Muscle layer of colon (tissue), 2 donors: ENCODE measurements at regions not wholly inside any gene's neighbourhood (a gene's known extent, or its start where the extent isn't known, plus 50 kb on each side); places are given as distances from the start of the nearest gene placed in this dataset.

Source experiments
- H3K27ac ChIP-seq: one replicate; pipeline ENCODE4 v1.7.0; 2013; ENCODE audit warnings: low read depth, mild to moderate bottlenecking, low read length, moderate library complexity
- H3K27me3 ChIP-seq, 2 donors: one replicate each; pipeline ENCODE4 v1.7.0; 2013; ENCODE audit warnings: low read length in 2 of 2, mild to moderate bottlenecking in 2 of 2; ENCODE audit not compliant: insufficient read depth in 2 of 2, control insufficient read depth in 1 of 2
- H3K36me3 ChIP-seq: one replicate; pipeline ENCODE4 v1.7.0; 2013; ENCODE audit warnings: mild to moderate bottlenecking, low read length; ENCODE audit not compliant: insufficient read depth
- H3K4me1 ChIP-seq: one replicate; pipeline ENCODE4 v1.7.0; 2013; ENCODE audit warnings: mild to moderate bottlenecking, low read length; ENCODE audit not compliant: insufficient read depth
- H3K4me3 ChIP-seq, 2 donors: one replicate each; pipeline ENCODE4 v1.7.0; 2013; ENCODE audit warnings: low read length in 2 of 2, low read depth in 1 of 2, mild to moderate bottlenecking in 1 of 2, moderate library complexity in 1 of 2
- H3K9ac ChIP-seq: one replicate; pipeline ENCODE4 v1.7.0; 2013; ENCODE audit warnings: low read length
- H3K9me3 ChIP-seq: one replicate; pipeline ENCODE4 v1.7.0; 2013; ENCODE audit warnings: mild to moderate bottlenecking, low read length
- donor health status: abdominal sarcoma.
- donor health status: Adenocarcinoma of cecum.

DNA sequence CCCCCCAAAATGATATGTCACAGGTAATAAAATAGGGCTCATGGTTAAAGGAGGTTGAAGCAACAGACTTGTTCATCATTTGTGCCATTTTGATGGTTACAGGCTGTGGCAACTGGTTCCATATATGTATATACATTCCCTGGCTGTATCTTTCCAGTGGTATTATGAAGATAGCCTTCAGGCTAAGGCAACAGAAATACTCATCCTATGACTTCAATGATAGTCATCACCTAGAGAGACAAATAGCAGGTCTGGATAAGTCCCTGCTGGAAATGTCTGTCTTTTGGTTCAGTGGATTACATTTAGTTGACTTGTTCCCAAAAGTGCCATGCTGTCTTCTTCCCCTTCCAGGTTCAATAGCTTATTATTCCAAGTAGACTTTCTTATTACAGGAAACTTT lies 997.4 kb downstream of the FLRT2 start:
- no peaks in the 10 kb centered on the region for H3K4me1 ChIP-seq
- no peaks in the 10 kb centered on the region for H3K9me3 ChIP-seq
- no peak overlapping the region for H3K4me3 ChIP-seq
- no peak overlapping the region for H3K27ac ChIP-seq
- H3K36me3 ChIP-seq, result no peaks in the 10 kb centered on the region
- H3K27me3 ChIP-seq, result no peaks in the 10 kb centered on the region
- H3K9ac ChIP-seq, result no peak overlapping the region

DNA sequence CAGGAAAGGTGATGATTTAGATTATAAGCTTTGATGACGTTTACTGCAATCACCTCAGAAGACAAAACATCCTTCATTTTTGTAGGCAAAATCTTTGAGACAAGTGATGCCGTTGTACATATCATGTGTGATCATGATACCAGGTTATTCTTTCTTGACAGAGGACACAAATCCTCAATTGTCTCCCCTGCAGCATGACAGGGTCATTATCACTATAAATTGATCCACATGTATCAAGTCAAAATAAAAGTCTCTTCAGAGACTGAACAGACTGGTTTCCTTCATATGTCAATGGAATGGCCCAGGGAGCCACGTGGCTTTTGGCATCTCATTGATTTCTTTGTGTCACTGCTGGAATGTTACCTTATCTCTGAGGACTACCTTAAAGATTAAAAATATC lies 995.7 kb downstream of the FLRT2 start:
- no peaks in the 10 kb centered on the region for H3K27me3 ChIP-seq
- H3K9me3 ChIP-seq, result no peaks in the 10 kb centered on the region
- H3K9ac ChIP-seq, result no peak overlapping the region
- no peak overlapping the region for H3K27ac ChIP-seq
- H3K4me1 ChIP-seq, result no peaks in the 10 kb centered on the region
- no peak overlapping the region for H3K4me3 ChIP-seq
- no peaks in the 10 kb centered on the region for H3K36me3 ChIP-seq

DNA sequence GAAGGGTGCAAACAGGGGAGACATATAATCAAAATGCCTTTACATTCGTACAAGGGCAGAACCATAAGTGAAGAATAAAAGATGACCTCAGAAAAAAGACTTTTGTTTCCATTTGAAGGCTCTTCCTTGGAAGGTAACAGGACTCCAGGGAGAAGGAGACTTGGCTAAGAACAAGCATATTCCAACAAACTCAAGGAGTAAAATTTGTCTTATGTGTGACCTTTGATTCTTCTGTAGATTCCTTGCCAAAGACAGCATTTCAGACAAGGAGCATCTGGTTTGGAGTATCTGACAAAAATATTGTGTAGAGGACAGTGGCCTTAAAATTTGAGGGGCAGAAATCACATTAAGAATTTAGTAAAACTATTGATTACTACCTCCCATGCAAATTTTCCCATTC lies 991.9 kb downstream of the FLRT2 start:
- Histone ChIP-seq H3K36me3 (no peaks in the 10 kb centered on the region), H3K4me1 (no peaks in the 10 kb centered on the region), H3K4me3 (no peak overlapping the region), H3K27ac (no peak overlapping the region), H3K9me3 (no peaks in the 10 kb centered on the region), H3K9ac (no peak overlapping the region), H3K27me3 (no peaks in the 10 kb centered on the region)

DNA sequence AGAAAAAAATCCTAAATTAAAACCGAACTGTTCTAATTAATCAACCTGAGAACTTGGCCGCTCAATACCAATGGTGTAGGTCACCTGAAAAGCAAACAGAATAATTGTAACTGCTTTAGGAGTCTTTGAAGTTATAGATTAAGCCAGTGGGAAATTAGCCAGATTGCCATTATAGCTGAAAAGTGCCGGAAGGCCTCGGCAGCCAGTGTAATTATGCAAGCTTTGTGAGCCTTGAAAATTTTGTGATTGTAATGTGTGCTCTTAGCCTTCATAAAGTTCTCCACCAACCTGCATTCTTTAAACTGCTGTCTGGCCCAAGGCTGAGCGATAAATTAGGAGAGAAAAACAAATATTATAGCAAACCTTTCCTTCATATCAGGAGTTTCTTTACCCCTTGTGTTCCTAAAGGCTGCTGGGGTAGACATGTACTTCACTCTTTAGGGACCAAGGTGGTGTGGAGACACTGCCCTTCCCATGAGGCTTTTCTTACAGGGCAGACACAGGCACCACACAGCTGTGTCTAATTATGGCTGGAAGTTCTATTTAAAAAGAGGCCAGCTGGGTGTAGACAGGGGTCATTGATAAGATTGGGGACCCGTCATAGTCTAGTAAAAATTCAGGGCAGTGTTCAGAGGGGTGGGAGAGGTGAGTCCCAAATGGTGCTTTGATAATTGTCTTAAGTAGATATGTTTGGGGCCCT lies 991.2 kb downstream of the FLRT2 start:
- H3K4me1 ChIP-seq, result no peaks in the 10 kb centered on the region
- H3K27ac ChIP-seq, result no peak overlapping the region

DNA sequence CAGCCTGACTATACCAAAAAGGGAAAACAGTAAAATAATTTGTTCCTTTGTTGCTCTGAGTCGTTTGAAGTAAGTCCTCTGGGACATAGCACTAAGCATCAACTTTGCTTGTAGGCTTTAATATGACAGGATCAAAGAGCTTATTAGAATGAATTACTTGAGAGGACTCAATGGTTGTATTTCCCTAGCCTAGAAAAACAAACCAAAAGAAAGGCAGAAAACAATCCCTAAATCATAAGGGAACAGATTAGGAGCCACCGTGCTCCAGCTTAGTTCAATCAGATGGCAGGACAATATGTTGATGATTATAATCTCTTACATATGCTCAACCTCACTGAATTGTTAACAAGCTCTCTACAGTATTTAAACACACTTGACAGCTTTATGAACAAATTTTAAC lies 988.4 kb downstream of the FLRT2 start:
- no peaks in the 10 kb centered on the region for H3K9me3 ChIP-seq
- no peaks in the 10 kb centered on the region for H3K36me3 ChIP-seq
- no peaks in the 10 kb centered on the region for H3K4me1 ChIP-seq
- H3K27ac ChIP-seq, result no peak overlapping the region
- no peak overlapping the region for H3K4me3 ChIP-seq
- H3K9ac ChIP-seq, result no peak overlapping the region
- no peaks in the 10 kb centered on the region for H3K27me3 ChIP-seq

More for the DNA sequence above, 991.2 kb downstream of the FLRT2 start:
- Histone ChIP-seq H3K9ac (no peak overlapping the region), H3K4me3 (no peak overlapping the region), H3K27me3 (no peaks in the 10 kb centered on the region), H3K36me3 (no peaks in the 10 kb centered on the region), H3K9me3 (no peaks in the 10 kb centered on the region)

DNA sequence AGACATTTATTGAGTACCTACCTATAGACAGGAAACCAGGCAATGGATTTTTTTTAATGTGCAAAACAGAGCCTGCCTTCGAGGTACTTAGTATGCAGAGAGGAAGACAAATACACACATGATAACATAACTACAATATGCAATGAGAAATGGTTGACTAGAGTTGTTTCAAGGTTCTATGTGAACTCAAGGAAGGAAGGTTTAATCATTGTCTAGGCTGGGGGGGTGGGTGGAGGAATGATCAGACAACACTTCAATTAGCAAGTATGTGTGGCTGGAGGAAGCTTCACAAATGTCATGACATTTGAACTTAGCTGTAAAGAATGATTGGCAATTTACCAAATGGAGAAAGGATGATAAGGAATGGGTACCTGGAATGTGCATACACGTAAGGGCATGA lies 985.3 kb downstream of the FLRT2 start:
- Histone ChIP-seq H3K27ac (no peak overlapping the region), H3K36me3 (no peaks in the 10 kb centered on the region), H3K9me3 (no peaks in the 10 kb centered on the region), H3K4me1 (no peaks in the 10 kb centered on the region), H3K4me3 (no peak overlapping the region), H3K27me3 (no peaks in the 10 kb centered on the region), H3K9ac (no peak overlapping the region)

DNA sequence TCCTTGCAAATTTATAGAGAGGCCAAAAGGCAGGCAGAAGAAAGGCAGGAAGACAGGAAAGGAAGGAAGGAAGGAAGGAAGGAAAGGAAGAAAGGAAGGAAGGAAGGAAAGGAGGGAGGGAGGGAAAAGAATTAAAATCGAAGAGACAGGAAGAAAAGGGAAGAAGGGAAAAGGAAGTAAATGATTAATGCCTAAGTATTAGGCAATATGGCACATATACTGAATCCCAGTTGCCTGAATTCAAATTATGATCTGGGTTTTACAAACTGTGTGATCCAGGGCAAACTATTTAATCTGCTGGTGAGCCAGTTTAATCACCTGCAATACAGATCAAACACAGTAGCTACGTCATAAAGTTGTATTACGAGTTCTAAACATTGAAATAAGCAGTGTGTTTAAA lies 983.6 kb downstream of the FLRT2 start:
- H3K9ac ChIP-seq, result no peak overlapping the region
- no peaks in the 10 kb centered on the region for H3K27me3 ChIP-seq
- no peaks in the 10 kb centered on the region for H3K9me3 ChIP-seq
- H3K4me1 ChIP-seq, result no peaks in the 10 kb centered on the region
- H3K4me3 ChIP-seq, result no peak overlapping the region
- H3K27ac ChIP-seq, result no peak overlapping the region
- H3K36me3 ChIP-seq, result no peaks in the 10 kb centered on the region

DNA sequence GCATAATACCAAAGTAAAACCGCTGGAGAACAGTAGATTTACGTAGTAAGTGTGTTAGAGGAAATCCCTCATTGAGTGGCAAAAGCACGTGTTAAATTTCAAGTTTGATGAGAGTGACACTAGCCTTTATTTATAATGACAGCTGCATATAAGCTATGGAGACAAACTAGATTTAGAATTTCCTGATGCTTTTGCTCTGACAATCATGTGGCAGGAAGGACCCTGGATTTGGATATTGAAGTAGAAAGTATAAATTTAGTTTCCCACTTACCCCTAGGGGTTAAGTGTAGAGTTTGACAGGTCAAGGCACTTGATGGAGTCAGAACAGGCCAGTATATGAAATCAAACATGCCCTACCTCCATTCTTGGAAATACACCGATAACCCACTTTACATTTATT lies 983.1 kb downstream of the FLRT2 start:
- Histone ChIP-seq H3K4me1 (no peaks in the 10 kb centered on the region), H3K9ac (no peak overlapping the region), H3K9me3 (no peaks in the 10 kb centered on the region), H3K36me3 (no peaks in the 10 kb centered on the region), H3K4me3 (no peak overlapping the region), H3K27ac (no peak overlapping the region), H3K27me3 (no peaks in the 10 kb centered on the region)

DNA sequence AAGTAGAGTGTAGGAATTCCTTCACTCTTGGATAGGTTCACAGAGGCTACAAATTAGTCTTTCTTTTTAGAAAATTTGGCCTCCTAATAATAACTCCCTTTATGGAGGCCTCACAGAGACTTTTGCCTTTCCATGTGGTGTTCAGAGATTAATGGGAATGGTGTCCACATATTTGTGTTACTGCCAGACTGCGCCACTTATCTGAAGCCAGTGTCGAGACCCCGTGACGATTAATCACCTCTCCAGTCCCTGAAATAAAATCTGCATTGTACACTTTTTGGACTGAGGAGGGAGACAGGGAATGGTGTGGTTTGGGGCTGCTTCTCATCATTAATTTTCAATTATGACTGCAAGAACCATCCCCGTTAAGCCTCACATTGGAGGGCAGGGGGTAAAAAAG lies 980.5 kb downstream of the FLRT2 start:
- no peak overlapping the region for H3K4me3 ChIP-seq
- no peaks in the 10 kb centered on the region for H3K27me3 ChIP-seq
- no peaks in the 10 kb centered on the region for H3K36me3 ChIP-seq
- H3K4me1 ChIP-seq, result no peaks in the 10 kb centered on the region
- H3K27ac ChIP-seq, result no peak overlapping the region
- H3K9me3 ChIP-seq, result no peaks in the 10 kb centered on the region
- H3K9ac ChIP-seq, result no peak overlapping the region

DNA sequence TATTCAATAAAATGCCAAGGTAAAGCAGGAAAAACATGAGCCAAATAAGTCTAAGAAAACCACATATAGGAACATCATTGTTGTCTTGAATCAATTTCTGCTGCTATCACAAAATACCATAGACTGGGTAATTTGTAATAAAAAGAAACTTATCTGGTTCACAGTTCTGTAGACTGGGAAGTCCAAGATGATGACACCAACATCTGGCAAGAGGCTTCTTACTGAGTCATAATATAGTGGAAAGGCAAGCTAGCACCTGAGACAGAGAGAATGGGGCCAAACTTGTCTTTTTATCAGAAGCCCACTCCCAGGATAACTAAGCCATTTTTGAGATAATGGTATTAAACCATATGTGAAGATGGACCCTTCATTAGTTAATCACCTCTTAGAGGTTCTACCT lies 975.9 kb downstream of the FLRT2 start:
- H3K27ac ChIP-seq, result no peak overlapping the region
- H3K4me1 ChIP-seq, result no peaks in the 10 kb centered on the region
- no peak overlapping the region for H3K4me3 ChIP-seq
- H3K36me3 ChIP-seq, result no peaks in the 10 kb centered on the region
- H3K9ac ChIP-seq, result no peak overlapping the region
- H3K27me3 ChIP-seq, result no peaks in the 10 kb centered on the region
- no peaks in the 10 kb centered on the region for H3K9me3 ChIP-seq

DNA sequence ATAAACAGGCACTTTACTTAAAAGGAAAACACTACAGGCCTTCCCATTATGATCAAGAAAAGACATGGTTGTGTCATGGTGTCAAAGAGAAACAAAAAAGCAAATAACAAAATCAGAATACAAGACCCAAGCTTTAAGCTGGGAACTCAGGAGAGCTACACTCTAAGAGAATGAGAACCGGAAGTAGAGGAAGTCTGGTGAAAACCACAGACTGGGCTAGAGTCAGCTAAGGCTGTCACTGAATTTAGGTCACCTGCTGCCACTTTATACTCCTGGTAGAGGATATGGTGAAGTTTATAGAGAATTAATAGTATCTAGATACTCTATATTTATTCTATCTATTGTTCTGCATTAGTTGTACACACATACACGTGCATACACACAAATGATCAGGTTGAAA lies 971.7 kb downstream of the FLRT2 start:
- Histone ChIP-seq H3K27ac (no peak overlapping the region), H3K4me1 (no peaks in the 10 kb centered on the region), H3K27me3 (no peaks in the 10 kb centered on the region), H3K36me3 (no peaks in the 10 kb centered on the region), H3K9me3 (no peaks in the 10 kb centered on the region), H3K4me3 (no peak overlapping the region), H3K9ac (no peak overlapping the region)

DNA sequence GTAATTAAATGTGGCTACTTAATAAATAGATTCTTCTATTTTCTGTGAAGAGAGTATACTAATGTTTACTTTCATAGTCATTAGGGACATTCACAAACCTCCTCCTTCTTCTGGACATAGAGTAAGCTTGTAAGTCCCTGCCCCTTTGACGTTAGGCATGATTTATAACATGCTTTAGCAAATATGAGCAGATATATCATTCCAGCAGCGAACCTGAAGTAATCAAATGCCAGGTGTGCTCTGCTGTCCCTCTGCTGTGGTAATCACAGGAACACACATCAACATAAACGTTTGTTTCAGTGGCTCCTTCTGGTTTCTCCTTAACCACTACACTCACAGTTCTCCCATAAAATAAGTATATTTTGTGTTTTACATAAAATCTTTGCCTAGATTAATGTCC lies 961.8 kb downstream of the FLRT2 start:
- Histone ChIP-seq H3K36me3 (no peaks in the 10 kb centered on the region), H3K9ac (no peak overlapping the region), H3K27ac (no peak overlapping the region), H3K9me3 (no peaks in the 10 kb centered on the region), H3K27me3 (no peaks in the 10 kb centered on the region), H3K4me1 (no peaks in the 10 kb centered on the region), H3K4me3 (no peak overlapping the region)
